Right lobe of liver (tissue), 6 donors: ENCODE measurements at regions not wholly inside any gene's neighbourhood (a gene's known extent, or its start where the extent isn't known, plus 50 kb on each side); places are given as distances from the start of the nearest gene placed in this dataset.

ENCODE experiments used
- ATAC-seq, 4 donors: fragments of 200-7000 bp; cut with Tn5 transposase; one replicate each; pipeline ENCODE4 v1.9.1; 2020; ENCODE audit warnings: mild to moderate bottlenecking in 4 of 4, moderate library complexity in 4 of 4
- DNase-seq, 3 donors: peaks; one replicate each; pipeline ENCODE4 v3.0.0-alpha.2; 2020
- H3K27ac ChIP-seq, 3 donors: fragments of 200-600 bp; one replicate each; pipeline ENCODE4 v1.8.0; 2022
- H3K27me3 ChIP-seq, 2 donors: fragments of 200-600 bp; one replicate each; pipeline ENCODE4 v1.8.0; 2022
- H3K36me3 ChIP-seq, 4 donors: fragments of 200-600 bp; sonication (generic) in 1 of 4; one replicate each; pipeline versions ENCODE4 v1.5.1 to v1.8.0; 2017 to 2022; ENCODE audit warnings: control low read depth in 1 of 4
- H3K4me1 ChIP-seq, 4 donors: fragments of 200-600 bp; sonication (generic) in 1 of 4; one replicate each; pipeline versions ENCODE4 v1.5.1 to v1.8.0; 2017 to 2022; ENCODE audit warnings: control low read depth in 1 of 4
- H3K4me3 ChIP-seq, 3 donors: fragments of 200-600 bp; one replicate each; pipeline ENCODE4 v1.8.0; 2022
- H3K9me3 ChIP-seq, 4 donors: fragments of 200-600 bp; sonication (generic) in 1 of 4; one replicate each; pipeline versions ENCODE4 v1.5.1 to v1.8.0; 2017 to 2022; ENCODE audit warnings: control low read depth in 1 of 4
- POLR2A ChIP-seq: fragments of 450-650 bp; IDR thresholded peaks from one replicate; pipeline ENCODE4 v1.6.1; 2017; ENCODE audit warnings: antibody characterized with exemption, mild to moderate bottlenecking
- WGBS: methylation state at CpG from one replicate; pipeline ENCODE4 v1.1.6; 2018; ENCODE audit warnings: low coverage, low lambda C conversion rate; ENCODE audit not compliant: insufficient coverage; ENCODE audit errors: missing lambda C conversion rate; 5-methylcytosine and 5-hydroxymethylcytosine counted together
- intact Hi-C, 2 donors: fragments of 100-400 bp; cut with DNase I; formaldehyde crosslinking; loops; one replicate each; pipeline versions ENCODE4 v1.11.2 to v1.14.1; 2022
- TF ChIP-seq, protein P1 (sequence below), 4 donors: fragments of 200-600 bp in 3 of 4; fragments of 450-650 bp in 1 of 4; IDR thresholded peaks; one replicate each; pipeline versions ENCODE4 v1.5.1 to v1.8.0; 2016 to 2022; ENCODE audit warnings: antibody characterized with exemption in 4 of 4, mild to moderate bottlenecking in 2 of 4
- donor health status: DM: no; HTN: yes; CAD: no.
- donor health status: DM: no; HTN: no; CAD: no.
- donor health status: DM: no; HTN: no; CAD: no.
- donor health status: DM: no; HTN: yes; CAD: no.
- donor health status: DM: no; HTN: yes; CAD: no.

GRCh38 chr18:25650201-25650941 is 298.4 kb upstream of the ZNF521 start:
- no peak overlapping the region for H3K27ac ChIP-seq
- H3K27me3 ChIP-seq: no peaks in the 10 kb centered on the region
- WGBS: 20% methylated on average over 4 of the region's 4 CpGs
- no peaks in the 10 kb centered on the region for H3K9me3 ChIP-seq
- no peak overlapping the region for H3K4me3 ChIP-seq
- H3K4me1 ChIP-seq: no peaks in the 10 kb centered on the region
- ATAC-seq: no peak
- no peak for DNase-seq
- intact Hi-C loops: no loop called here
- no peak for TF ChIP-seq POLR2A
- TF ChIP-seq, protein P1, sequence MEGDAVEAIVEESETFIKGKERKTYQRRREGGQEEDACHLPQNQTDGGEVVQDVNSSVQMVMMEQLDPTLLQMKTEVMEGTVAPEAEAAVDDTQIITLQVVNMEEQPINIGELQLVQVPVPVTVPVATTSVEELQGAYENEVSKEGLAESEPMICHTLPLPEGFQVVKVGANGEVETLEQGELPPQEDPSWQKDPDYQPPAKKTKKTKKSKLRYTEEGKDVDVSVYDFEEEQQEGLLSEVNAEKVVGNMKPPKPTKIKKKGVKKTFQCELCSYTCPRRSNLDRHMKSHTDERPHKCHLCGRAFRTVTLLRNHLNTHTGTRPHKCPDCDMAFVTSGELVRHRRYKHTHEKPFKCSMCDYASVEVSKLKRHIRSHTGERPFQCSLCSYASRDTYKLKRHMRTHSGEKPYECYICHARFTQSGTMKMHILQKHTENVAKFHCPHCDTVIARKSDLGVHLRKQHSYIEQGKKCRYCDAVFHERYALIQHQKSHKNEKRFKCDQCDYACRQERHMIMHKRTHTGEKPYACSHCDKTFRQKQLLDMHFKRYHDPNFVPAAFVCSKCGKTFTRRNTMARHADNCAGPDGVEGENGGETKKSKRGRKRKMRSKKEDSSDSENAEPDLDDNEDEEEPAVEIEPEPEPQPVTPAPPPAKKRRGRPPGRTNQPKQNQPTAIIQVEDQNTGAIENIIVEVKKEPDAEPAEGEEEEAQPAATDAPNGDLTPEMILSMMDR (IDR thresholded peaks at IDR 0.05): no peak
- H3K36me3 ChIP-seq: no peaks in the 10 kb centered on the region

- Histone ChIP-seq H3K27me3 (no peaks in the 10 kb centered on the region), H3K27ac (no peak overlapping the region), H3K4me1 (no peaks in the 10 kb centered on the region), H3K4me3 (no peak overlapping the region), H3K36me3 (no peaks in the 10 kb centered on the region), H3K9me3 (no peaks in the 10 kb centered on the region)
- TF ChIP-seq, protein P1 (IDR thresholded peaks at IDR 0.05): no peak
- TF ChIP-seq POLR2A: no peak
- no peak for ATAC-seq
- no peak for DNase-seq
- intact Hi-C loops: no loop called here
These were observed 296.8 kb upstream of the ZNF521 start for GRCh38 chr18:25648716-25649260.

- TF ChIP-seq, protein P1 (IDR thresholded peaks at IDR 0.05): no peak
- TF ChIP-seq POLR2A: no peak
- 60% methylated on average over 3 of the region's 3 CpGs for WGBS
- Histone ChIP-seq H3K36me3 (no peaks in the 10 kb centered on the region), H3K27ac (no peak overlapping the region), H3K4me3 (no peak overlapping the region), H3K4me1 (no peaks in the 10 kb centered on the region), H3K27me3 (no peaks in the 10 kb centered on the region), H3K9me3 (no peaks in the 10 kb centered on the region)
- DNase-seq: no peak
- no peak for ATAC-seq
- intact Hi-C loops: no loop called here
These were observed 295.4 kb upstream of the ZNF521 start for GRCh38 chr18:25647404-25647803.

GRCh38 chr18:25646971-25647370 is 295.0 kb upstream of the ZNF521 start:
- no peaks in the 10 kb centered on the region for H3K36me3 ChIP-seq
- H3K4me3 ChIP-seq: no peak overlapping the region
- TF ChIP-seq POLR2A: no peak
- TF ChIP-seq, protein P1 (IDR thresholded peaks at IDR 0.05): no peak
- no peak for DNase-seq
- intact Hi-C loops: no loop called here
- H3K27ac ChIP-seq: no peak overlapping the region
- H3K27me3 ChIP-seq: no peaks in the 10 kb centered on the region
- ATAC-seq: no peak
- no peaks in the 10 kb centered on the region for H3K4me1 ChIP-seq
- H3K9me3 ChIP-seq: no peaks in the 10 kb centered on the region

DNA sequence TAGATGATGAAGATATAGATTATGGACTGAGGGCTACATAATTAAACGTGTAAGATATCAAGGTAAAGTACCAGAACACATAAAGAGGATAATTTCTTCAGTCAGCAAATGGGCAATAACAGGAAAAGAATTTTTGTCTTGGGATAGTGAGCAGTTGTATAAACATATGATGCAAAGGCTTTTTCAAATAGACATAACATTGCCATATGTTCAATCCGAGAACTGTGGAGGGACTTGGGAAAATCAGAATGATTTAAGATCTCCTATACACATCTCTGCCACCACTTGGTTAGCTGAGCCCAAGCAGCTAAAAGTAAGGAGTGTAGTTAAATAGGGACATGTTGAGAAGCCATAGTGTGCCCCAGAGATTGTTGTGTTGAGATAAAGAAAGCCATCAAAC is 287.6 kb upstream of the ZNF521 start:
- no peaks in the 10 kb centered on the region for H3K27me3 ChIP-seq
- WGBS: 47% methylated on average over 2 of the region's 2 CpGs
- DNase-seq (no peak), ATAC-seq (no peak)
- H3K4me3 ChIP-seq: no peak overlapping the region
- H3K27ac ChIP-seq: no peak overlapping the region
- intact Hi-C loops: no loop called here
- H3K9me3 ChIP-seq: no peaks in the 10 kb centered on the region
- no peaks in the 10 kb centered on the region for H3K36me3 ChIP-seq
- TF ChIP-seq, protein P1 (IDR thresholded peaks at IDR 0.05): no peak
- TF ChIP-seq POLR2A: no peak
- H3K4me1 ChIP-seq: no peaks in the 10 kb centered on the region
